Bronchial epithelial cell (primary cell): ENCODE measurements at regions not wholly inside any gene's neighbourhood (a gene's known extent, or its start where the extent isn't known, plus 50 kb on each side); places are given as distances from the start of the nearest gene placed in this dataset.

Experiments
- DNase-seq: peaks from one replicate; pipeline ENCODE4 v3.0.0-alpha.2; 2010; ENCODE audit warnings: low read depth
- FAIRE-seq: peaks from 2 replicates; lab custom pipeline; 2011; peaks lifted over from hg19 to GRCh38; lab: Jason Lieb, UNC
- H3K27me3 ChIP-seq: 2 replicates; pipeline ENCODE4 v1.5.1; 2011; ENCODE audit warnings: low read length; ENCODE audit not compliant: control insufficient read depth, insufficient read depth
- H3K36me3 ChIP-seq: 2 replicates; pipeline ENCODE4 v1.5.1; 2011; ENCODE audit warnings: low read length; ENCODE audit not compliant: control insufficient read depth, insufficient read depth
- H3K4me3 ChIP-seq: 2 replicates; pipeline ENCODE4 v1.5.1; 2011; ENCODE audit warnings: mild to moderate bottlenecking, low read depth, low read length, control low read depth
- TF ChIP-seq, protein P1 (sequence below): IDR thresholded peaks from 2 replicates; pipeline ENCODE4 v1.5.1; 2011; ENCODE audit warnings: mild to moderate bottlenecking, moderate library complexity, low read length, control low read depth, inconsistent platforms; ENCODE audit not compliant: insufficient read depth, severe bottlenecking

DNA sequence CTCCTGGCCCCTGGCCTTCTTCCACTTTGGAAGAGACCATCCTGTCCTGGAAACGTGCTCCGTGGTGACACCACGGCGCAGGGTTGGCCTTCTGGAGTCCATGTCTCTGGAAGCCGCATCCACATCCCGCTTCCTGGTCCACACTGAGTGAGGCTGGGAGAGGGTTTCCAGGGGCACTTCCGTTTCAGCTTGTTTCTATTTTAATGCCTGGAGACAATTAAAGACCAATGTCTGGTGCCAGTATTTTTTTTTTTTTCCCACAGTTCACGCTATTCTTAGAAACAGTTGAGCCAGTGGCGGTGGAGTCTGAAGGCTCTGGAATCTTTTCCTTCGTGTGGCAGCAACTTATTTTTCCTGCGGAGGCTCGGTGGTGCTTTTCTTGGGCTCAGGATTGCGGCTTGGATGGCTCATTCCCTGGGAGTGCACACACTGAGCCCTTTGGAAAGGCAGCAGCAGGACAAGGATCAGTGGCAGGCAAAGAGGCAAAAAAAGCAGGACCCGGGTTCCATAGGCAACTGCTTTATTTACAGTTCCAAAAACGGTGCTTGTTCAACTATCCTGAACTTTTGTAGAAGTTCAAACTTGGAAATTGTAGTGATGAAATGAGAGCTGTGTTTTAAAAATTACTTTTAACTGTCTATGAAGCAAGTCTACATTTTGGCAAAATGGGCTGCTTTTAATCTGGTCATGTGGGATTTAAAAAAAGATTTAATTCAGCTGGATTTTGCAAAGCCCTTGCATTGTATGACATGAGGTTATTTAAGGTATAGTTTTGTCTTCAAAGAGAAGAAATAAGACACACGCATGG is 202.8 kb downstream of the BAMBI start:
- Histone ChIP-seq H3K36me3 (no peaks in the 10 kb centered on the region), H3K27me3 (peaks cover 3% of the 10 kb centered on the region), H3K4me3 (no peak overlapping the region)
- DNase-seq, result no peak
- TF ChIP-seq, protein P1, sequence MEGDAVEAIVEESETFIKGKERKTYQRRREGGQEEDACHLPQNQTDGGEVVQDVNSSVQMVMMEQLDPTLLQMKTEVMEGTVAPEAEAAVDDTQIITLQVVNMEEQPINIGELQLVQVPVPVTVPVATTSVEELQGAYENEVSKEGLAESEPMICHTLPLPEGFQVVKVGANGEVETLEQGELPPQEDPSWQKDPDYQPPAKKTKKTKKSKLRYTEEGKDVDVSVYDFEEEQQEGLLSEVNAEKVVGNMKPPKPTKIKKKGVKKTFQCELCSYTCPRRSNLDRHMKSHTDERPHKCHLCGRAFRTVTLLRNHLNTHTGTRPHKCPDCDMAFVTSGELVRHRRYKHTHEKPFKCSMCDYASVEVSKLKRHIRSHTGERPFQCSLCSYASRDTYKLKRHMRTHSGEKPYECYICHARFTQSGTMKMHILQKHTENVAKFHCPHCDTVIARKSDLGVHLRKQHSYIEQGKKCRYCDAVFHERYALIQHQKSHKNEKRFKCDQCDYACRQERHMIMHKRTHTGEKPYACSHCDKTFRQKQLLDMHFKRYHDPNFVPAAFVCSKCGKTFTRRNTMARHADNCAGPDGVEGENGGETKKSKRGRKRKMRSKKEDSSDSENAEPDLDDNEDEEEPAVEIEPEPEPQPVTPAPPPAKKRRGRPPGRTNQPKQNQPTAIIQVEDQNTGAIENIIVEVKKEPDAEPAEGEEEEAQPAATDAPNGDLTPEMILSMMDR, result no peak
- FAIRE-seq, result no peak

DNA sequence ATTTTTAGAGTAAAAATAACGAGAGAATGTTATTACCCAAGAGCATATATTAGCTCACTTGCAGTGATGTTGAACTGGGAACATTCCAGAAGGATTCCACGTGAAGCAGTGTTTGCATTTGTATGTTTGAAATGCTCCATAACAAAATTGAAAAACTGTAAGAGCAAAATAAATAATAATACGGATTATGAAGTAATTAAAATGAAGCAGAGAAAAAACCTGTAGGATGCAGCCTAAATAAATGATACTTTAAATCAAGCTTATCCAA is 203.3 kb downstream of the BAMBI start:
- DNase-seq (no peak), FAIRE-seq (no peak)
- H3K27me3 ChIP-seq, result peaks cover 3% of the 10 kb centered on the region
- H3K4me3 ChIP-seq, result no peak overlapping the region
- no peaks in the 10 kb centered on the region for H3K36me3 ChIP-seq
- TF ChIP-seq, protein P1, result no peak

DNA sequence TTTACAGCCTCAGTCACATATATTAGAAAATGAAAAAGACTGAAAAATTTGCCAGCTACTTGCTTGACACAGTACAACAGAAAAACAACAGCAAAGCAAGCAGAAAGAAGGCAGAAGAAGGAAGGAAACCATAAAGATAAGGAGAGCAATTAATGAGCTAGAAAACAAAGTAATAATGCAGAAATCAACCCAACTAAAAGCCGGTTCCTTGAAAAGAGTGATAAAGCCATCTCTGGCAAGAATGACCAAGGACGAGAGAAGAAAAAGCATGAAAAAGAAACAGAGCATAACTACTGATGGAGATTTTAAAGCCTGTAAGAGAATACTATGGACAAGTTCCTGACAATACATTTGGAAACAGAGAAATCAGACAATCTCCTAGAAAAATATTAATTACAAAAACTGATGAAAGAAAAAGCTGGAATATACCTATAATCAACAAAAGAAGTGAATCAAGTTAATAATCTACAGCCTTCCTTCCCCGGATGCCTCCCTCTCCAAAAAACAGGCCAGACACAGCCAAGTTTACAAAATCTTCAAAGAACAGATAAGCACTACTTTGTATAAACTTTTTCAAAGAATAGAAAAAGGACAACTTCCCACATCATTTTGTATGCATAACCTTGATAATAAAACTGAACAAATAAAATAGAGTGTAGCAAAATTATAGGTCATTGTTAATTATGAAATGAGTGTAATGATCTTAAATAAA is 204.0 kb downstream of the BAMBI start:
- no peaks in the 10 kb centered on the region for H3K36me3 ChIP-seq
- TF ChIP-seq, protein P1, result no peak
- no peak overlapping the region for H3K4me3 ChIP-seq
- FAIRE-seq (no peak), DNase-seq (no peak)
- H3K27me3 ChIP-seq, result peaks cover 3% of the 10 kb centered on the region

DNA sequence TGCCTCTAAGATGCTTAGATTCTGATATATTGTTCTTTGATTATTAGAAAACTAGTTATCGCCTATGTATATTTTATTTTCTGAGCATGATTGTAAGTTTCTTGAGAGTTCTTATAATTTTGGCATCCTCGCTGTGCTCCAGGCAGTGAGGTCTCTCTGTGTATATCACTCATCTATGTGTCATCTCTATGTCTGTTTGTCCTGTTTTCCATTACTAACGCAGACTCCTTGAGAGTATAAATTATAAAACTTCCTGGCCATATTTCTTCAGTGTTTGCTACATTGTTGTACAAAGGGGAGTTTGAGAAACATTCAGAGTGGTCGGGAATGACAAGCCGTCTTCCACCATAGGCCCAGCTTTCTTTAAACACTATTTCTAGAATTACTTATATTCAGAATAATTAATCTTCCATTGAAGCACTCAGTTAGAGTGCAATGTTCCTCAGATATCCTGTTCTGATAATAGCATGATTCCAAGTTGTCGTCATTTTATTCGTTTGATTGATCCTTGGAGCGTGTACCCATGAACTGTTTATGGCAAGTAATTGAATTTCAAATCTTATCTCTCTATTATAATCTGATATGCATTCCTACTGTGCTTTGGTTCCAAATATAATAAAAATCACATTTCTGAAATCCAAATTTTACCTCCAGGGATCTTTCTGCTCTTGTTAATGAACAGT is 206.6 kb downstream of the BAMBI start:
- FAIRE-seq, result no peak
- TF ChIP-seq, protein P1, result no peak
- Histone ChIP-seq H3K27me3 (no peaks in the 10 kb centered on the region), H3K4me3 (no peak overlapping the region), H3K36me3 (no peaks in the 10 kb centered on the region)
- DNase-seq, result peak; percentile 57

DNA sequence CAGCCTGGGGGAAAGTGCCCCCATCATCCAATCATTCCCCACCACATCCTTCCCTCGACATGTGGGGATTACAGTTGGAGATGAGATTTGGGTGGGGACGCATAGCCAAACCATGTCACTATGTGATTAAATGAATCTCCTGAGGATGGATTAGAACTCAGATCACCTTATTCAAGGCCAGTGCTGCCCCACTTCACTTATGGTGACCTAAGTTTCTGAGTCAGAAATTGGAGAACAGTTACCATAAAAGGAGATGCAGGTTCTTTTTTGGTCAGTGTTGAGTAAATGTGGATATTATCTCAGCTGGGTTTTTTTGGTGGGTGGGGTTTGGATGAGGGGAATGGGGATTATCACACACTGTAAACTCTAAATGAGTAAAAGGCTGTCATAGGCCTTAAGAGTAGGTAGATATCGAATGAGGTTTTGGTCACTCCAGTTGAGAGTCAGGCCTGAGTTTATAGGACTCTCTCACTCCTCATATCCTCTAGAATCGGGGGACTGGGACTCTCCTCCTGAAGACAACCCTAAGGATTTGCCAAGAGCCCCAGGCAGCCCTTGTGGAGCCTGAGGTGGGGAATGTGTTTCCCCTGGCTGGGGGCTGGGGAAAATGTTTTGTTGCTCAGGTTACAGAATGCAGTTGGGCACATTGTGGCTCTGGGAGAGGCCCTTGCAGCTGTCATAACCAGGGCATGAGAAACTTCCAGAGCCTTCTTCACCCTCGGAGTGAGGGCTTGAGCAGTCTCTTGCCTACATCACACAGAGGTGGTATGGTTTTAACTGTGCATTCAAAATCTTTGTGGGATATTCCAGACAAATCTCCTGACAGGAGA is 213.0 kb downstream of the BAMBI start:
- DNase-seq (no peak), FAIRE-seq (no peak)

More for the DNA sequence above, 213.0 kb downstream of the BAMBI start:
- TF ChIP-seq, protein P1, result no peak
- Histone ChIP-seq H3K27me3 (no peaks in the 10 kb centered on the region), H3K36me3 (no peaks in the 10 kb centered on the region), H3K4me3 (no peak overlapping the region)
